ENCODE measurements at regions not wholly inside any gene's neighbourhood (a gene's known extent, or its start where the extent isn't known, plus 50 kb on each side); places are given as distances from the start of the nearest gene placed in this dataset.

GRCh38 chr20:57990396-57990987 lies 238.0 kb downstream of the ANKRD60 start:
- TF ChIP-seq CTCF (conservative IDR thresholded peaks at IDR 0.05 in 1 of 2, IDR thresholded peaks at IDR 0.05 in 1 of 2; ENCODE audit: extremely low read depth in 1 of 2, insufficient read depth in 1 of 2, low read depth in 1 of 2, low read length in 2 of 2) = no peak
- TF ChIP-seq EZH2 (IDR thresholded peaks at IDR 0.05; ENCODE audit: borderline replicate concordance, low read length) = no peak
